GM06990 (cell line): ENCODE measurements at regions not wholly inside any gene's neighbourhood (a gene's known extent, or its start where the extent isn't known, plus 50 kb on each side); places are given as distances from the start of the nearest gene placed in this dataset.

Experiments
- DNase-seq: peaks from one replicate; pipeline ENCODE4 v3.0.0-alpha.2; 2011; ENCODE audit not compliant: insufficient read length; ENCODE audit errors: extremely low read depth
- H3K27me3 ChIP-seq: replicated peaks from 2 replicates; pipeline ENCODE4 v1.6.0; 2011; ENCODE audit warnings: low read length; ENCODE audit not compliant: control insufficient read depth, insufficient read depth
- H3K36me3 ChIP-seq: 2 replicates; pipeline ENCODE4 v1.5.1; 2011; ENCODE audit warnings: low read length; ENCODE audit not compliant: control insufficient read depth, insufficient read depth
- H3K4me3 ChIP-seq: replicated peaks from 2 replicates; pipeline ENCODE4 v1.5.1; 2011; ENCODE audit warnings: low read depth, mild to moderate bottlenecking, control low read depth, low read length
- CTCF ChIP-seq: IDR thresholded peaks from 2 replicates; pipeline ENCODE4 v1.5.1; 2011; ENCODE audit warnings: low read length, control low read depth, mild to moderate bottlenecking, inconsistent platforms; ENCODE audit not compliant: insufficient read depth, poor library complexity, severe bottlenecking

GRCh38 chr11:15875393-15875792, 481.0 kb downstream of the SOX6 start:
- H3K4me3 ChIP-seq: no peak overlapping the region
- H3K27me3 ChIP-seq: no peaks in the 10 kb centered on the region; the same call in 1 of the 2 replicates
- TF ChIP-seq CTCF: no peak
- no peaks in the 10 kb centered on the region for H3K36me3 ChIP-seq
- DNase-seq: no peak

- no peak for DNase-seq
- H3K4me3 ChIP-seq: no peak overlapping the region
- TF ChIP-seq CTCF: no peak
- no peaks in the 10 kb centered on the region; the same call in 1 of the 2 replicates for H3K27me3 ChIP-seq
- no peaks in the 10 kb centered on the region for H3K36me3 ChIP-seq
These were observed 480.4 kb downstream of the SOX6 start for GRCh38 chr11:15875943-15876342.

- H3K4me3 ChIP-seq: no peak overlapping the region
- H3K36me3 ChIP-seq: no peaks in the 10 kb centered on the region
- H3K27me3 ChIP-seq: no peaks in the 10 kb centered on the region; the same call in 1 of the 2 replicates
- DNase-seq: no peak
- TF ChIP-seq CTCF: no peak
These were observed 477.6 kb downstream of the SOX6 start for GRCh38 chr11:15878756-15879155.

- no peak overlapping the region for H3K4me3 ChIP-seq
- no peaks in the 10 kb centered on the region; the same call in none of the 2 replicates for H3K27me3 ChIP-seq
- H3K36me3 ChIP-seq: no peaks in the 10 kb centered on the region
- DNase-seq: no peak
- no peak for TF ChIP-seq CTCF
These were observed 476.1 kb downstream of the SOX6 start for GRCh38 chr11:15880291-15880690.

- no peak for TF ChIP-seq CTCF
- Histone ChIP-seq H3K36me3 (no peaks in the 10 kb centered on the region), H3K4me3 (no peak overlapping the region), H3K27me3 (no peaks in the 10 kb centered on the region; the same call in none of the 2 replicates)
- no peak for DNase-seq
These were observed 473.4 kb downstream of the SOX6 start for GRCh38 chr11:15882876-15883454.

GRCh38 chr11:15883455-15883920, 472.9 kb downstream of the SOX6 start:
- no peak for TF ChIP-seq CTCF
- no peaks in the 10 kb centered on the region for H3K36me3 ChIP-seq
- DNase-seq: no peak
- H3K4me3 ChIP-seq: no peak overlapping the region
- no peaks in the 10 kb centered on the region; the same call in none of the 2 replicates for H3K27me3 ChIP-seq
